ENCODE measurements at regions not wholly inside any gene's neighbourhood (a gene's known extent, or its start where the extent isn't known, plus 50 kb on each side); places are given as distances from the start of the nearest gene placed in this dataset.

DNA sequence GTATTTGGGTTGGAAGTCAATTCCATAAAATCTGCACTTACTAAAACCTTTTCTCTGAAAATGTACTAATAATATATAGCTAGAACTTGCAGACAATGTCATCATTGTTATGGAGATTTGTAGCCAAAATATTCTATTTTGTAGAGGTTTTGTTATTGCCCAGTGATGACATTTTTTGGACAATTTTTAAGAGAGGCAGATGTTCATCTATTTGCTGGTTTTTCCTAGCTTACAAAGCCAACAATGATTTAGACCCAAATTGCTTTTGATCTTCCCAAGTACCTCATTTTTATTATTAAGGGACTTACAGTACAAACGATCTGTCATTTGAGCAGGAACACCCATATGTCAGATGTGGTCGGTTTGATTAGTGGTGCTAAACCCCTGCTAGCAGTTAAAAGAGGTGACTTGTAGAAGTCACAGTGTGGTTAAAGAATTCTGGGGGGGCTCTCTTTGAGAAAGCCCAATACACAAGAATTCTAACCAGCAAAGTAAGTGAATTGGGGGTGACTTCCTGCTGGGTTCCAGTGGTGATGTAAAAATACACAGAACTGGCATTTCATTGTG is 136.2 kb downstream of the KIT start:
- TF ChIP-seq POLR2A (IDR thresholded peaks at IDR 0.05; ENCODE audit: low read depth, low read length), result no peak
- no peak for TF ChIP-seq POLR2AphosphoS5 (IDR thresholded peaks at IDR 0.05; ENCODE audit: low read depth, low read length)
